NCI-H82 treated with DMSO at 0.1 percent for 48 hours (cell line): ENCODE measurements at regions not wholly inside any gene's neighbourhood (a gene's known extent, or its start where the extent isn't known, plus 50 kb on each side); places are given as distances from the start of the nearest gene placed in this dataset.
"Not testable (repeated sequence)": the region's sequence is repeated elsewhere in the genome, so short reads cannot be mapped to it uniquely, and the experiment has no call there.

Experiments used
- DNase-seq: peaks from one replicate; lab custom pipeline; 2025; ENCODE audit not compliant: unreplicated experiment; lab: John Stamatoyannopoulos, UW

DNA sequence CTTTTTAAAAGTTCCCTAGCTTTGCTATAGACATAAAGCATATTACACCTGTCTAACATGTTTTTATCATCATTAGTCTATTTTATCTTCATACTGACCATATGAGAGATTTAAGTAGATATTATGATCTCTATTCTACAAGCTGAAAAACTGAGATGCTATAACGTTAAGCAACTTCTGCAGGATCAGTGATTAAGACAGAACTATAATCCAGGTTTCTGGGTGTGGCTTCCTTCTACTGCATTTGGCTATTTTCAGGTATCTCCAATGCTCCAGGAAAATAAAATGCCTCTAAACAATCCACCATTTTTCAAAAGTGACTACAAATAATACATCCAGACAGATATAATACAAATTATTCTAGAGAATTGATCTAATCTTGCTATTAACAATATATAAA is 53.4 kb downstream of the RGS2 start:
- no peak for DNase-seq

DNA sequence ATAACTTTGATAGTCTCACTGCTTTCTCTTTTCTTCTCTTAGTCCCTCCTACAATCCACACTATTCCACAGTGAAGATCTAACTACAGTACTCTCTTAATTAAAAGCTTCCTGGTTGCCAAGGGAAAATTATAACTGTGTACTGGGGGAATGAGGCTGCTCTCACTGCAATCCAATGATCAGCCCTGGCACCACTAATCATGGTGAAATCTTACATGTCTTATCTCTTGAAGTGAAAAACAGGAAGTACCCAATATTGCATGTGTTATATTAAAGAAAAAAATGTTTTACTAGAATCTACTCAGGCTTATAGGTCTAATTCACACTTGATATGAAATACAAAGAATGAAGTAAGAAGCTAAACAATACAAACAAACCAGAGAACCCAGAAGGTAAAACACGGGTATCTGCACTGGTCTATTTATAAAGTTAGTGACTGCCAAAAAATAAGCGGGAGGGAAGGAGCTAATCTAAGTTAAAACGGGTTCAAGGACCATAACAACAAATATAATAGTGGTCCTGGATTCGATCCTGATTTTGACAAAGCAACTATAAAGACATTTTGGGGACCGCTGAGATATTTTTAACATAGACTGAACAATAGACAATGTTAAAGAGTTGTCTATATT is 57.5 kb downstream of the RGS2 start:
- DNase-seq: no peak

DNA sequence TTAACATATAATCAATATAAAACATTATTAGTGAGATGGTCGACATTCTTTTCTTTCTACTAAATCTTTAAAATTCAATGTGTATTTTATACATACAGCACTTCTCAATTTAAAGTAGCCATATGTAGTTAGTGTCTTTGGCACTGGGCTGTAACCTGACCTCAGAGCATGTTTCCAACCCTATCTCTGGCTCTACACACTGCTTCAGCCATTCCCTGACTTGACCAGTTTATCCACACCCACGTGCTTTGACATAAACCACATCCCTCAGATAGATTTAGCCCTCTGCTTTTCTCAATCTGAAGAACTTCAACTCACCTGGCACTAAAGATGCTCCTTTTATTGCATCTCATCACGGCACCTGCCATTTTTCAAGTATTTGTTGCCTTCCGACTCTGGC is 58.3 kb downstream of the RGS2 start:
- no peak for DNase-seq

DNA sequence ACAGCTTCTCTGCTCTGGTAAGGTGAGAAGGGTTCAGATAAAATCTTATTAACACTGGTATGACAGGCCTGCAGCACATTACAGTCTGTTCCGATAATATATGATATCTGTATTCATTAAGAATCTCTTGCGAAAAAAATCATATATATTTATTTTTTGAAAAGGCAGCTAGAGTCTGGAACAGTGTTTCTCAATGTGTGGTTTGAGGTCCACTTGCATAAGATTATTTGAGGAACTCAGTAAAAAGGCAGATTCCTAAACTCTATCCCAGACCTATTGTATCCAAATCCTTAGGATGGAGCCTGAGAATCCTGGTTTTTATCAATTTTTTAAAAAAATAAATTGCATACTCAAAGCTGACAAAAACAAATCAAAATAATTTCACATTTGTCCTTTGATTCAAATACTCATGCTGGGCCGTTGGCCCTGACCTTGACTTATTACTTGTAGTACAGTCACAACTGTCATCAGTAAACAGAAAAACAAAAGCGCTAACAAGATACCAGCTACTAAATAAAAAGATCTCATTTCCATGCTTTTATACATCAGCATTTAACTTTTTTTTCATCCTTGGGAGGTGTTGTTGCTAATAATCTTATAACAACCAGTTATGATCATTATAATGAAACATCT is 60.6 kb downstream of the RGS2 start:
- no peak for DNase-seq

DNA sequence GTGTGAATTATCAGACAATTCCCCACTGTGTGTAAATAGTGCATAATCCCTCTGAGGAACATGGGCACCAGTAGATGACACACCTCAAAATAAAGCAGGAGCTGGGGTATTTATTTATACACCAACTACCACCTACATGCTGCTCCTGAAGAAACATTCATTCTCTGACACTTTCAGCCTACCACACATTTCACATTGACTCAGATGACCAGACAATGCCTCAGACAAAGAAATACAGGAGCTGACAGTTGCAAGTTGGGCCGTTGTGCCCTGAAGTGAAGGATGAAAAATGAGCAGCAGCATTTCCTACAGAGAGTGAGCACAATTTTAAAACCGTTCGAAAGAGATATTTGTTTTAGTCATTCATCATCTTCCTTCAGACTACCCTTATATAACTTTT is 63.2 kb downstream of the RGS2 start:
- DNase-seq: no peak

DNA sequence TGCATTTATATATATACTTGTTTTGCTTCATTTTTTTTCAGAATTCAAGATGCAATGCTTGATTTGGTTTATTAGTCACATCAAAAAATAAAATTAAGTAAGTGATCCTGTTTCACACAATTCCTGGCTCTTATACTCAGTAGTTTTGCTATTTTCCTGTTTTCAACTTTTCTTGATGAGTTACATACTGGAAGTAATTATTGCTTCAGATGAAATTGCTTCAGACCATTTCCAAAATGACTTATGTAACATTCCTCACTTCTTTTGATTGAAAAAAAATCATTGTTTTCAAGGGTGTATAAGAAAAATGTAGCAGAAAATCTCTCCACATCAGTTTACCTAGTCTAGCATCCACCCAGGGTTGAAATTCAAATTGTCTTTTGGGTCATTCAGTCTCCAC is 65.0 kb downstream of the RGS2 start:
- no peak for DNase-seq

DNA sequence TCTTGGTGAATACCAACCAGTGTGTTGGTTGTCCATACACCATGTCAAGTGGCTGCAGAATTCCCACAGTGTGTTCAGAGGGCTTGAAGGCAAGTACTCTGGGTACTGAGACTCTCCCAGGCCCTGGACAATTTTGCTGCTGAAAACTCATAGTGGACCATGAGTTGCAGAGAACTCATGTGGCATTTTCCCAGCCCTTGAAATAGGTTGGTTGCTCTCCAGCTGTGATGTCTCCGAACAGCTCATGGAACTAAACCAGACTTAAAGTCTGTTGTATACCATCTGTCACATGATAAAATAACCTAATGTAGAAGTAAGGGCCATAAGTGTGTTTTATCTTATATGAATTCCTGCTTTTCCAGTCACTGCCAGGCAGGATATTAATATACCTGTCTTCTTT is 67.8 kb downstream of the RGS2 start:
- no peak for DNase-seq

DNA sequence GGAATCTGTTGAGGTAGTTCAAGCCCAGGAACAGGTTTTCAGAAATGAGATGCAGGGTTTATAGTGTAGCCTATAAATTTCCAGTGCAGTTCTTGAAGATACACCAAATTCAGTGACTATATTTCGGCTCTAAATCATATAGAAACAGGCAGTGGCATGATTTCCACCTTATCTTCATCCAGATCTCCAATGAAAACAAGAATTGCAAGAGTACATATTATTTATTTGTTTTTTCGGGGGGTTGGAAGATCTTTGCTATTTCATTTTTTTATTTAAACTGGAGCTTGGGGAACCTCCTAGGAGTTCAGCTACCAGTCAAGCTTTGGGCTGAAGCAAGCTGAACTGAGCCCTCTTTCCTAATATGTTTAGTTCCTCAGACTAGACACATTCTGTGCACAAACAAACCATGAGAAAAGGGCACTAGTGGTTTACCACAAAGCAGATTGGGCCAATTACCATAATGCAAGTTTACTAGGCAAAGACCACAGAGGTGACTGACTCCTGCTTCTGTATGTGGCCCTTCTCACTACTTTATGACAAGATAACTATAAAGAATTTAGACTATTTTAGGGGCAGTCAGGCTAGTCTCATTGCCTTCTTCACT is 68.5 kb downstream of the RGS2 start:
- no peak for DNase-seq

DNA sequence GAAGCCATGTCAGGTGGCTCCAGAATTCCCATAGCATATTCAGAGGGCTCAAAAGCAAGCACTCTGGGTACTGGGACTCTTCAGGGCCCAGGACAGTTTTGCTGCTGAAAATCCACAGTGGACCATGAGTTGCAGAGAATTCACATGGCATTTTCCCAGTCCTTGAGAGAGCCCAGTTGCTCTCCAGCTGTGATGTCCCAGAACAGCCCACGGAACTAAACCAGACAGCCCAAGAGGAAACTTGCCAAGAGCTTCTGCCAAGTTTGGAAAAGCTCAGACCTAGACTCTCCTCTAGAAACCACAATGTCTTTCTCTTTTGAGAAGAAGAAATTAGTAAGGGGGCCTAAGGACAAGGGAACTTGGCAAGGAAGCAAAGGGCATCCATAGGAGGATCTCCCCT is 69.4 kb downstream of the RGS2 start:
- DNase-seq: no peak

DNA sequence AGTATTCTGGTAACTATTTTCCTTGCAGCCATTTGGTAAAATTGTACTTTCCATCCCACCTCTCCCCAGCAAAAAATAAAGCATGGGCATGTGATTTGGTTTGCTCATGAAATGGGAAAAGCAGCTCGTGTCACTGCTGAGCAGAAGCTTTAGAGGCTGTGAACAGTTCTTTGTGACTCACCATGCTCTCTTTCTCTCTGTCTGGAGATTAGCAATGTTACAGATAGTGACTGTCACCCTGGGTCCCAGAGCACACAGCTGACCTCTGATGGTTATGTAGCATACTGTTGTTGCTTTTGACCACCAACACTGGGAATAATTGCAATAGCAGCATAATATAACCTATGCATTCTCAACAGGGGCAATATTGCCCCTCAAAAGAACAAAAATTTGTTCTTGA is 70.6 kb downstream of the RGS2 start:
- DNase-seq: no peak

DNA sequence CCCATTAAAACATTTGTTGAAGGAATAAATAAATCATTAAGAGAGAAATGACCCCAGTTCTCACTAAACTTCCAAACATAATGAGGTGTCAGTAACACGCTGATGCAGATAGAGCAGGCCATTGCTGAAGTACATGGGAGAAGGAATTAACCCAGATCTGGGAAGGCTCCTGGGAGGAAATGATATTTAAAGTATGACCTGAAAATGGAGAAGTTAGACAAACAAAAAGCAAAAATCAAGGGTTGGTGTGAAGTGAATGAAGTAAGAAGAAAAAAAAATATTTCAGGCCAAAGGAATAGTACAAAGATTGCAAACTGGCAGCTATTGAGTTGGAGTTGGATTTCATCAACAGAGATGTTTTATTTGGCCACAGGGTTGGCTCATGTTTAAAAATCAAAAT is 71.4 kb downstream of the RGS2 start:
- no peak for DNase-seq

DNA sequence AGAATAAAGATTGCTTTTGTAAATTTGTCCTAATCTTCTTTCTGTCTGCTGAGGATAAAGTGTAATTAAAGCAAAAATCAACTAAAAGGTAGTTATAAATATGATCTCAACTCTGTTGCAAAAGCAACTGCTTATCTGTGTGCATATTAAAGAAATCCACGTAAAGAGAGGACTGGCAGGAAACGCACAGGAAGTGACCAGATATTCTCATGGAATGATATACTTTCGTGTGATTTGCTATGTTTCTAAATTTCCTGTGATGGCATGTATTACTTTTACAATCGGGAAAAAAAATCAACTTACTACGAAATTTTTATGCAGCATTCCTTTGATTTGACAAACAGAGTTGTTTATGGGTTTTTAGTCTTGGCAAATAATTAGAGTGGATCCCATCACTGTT is 75.4 kb downstream of the RGS2 start:
- no peak for DNase-seq

DNA sequence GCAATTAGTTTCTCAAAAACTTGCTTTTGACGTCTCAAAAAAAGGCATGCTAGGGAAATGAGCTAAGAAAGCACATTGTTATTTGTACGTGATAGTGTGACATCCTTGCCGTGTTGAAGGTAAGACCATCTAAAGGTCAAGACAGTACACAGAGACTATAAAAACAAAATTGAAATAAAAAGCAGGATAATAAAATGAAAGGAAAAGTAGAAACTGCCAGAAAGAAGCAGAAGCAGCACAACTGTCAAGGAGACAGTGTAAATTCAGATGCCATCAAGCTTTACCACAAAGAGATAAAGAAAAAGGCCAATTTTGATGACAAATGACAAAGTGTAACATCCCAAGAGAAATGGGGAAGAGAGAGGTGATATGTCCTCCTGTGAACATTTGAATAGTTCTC is 76.5 kb downstream of the RGS2 start:
- not testable (repeated sequence) for DNase-seq

DNA sequence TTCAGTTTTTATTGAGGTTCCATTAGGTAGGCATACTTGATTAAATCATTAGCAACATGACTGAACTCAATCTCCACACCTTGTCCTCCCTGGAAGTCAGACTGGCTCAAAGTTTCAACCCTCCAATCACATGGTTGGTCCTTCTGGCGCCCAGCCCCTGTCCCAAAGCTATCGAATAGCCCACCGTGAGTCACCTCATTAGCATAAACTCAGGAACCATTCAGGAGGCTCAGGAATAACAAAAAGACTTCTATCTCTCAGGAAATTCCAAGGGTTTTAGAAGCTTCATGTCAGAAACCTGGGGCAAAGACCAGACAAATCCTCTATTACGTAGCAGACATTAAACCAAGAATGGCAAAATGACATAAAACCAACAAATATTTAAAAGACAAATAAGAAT is 78.6 kb downstream of the RGS2 start:
- no peak for DNase-seq

DNA sequence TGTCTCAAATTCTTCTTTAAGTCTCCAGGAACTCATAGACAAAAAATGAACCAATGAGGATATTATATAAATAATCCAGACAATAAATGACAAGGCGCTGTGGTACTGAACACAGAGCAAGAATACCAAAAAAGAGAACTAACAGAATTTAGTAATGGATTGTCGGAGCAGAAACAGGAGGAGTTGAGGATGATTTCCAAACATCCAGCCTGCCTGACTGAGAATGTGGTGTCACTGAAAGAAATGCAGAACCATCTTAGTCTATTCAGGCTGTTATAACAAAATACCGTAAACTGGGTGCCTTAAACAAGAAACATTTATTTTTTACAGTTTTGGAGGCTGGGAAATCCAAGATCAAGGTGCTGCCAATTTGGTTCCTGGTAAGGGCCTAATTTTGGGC is 79.7 kb downstream of the RGS2 start:
- no peak for DNase-seq

DNA sequence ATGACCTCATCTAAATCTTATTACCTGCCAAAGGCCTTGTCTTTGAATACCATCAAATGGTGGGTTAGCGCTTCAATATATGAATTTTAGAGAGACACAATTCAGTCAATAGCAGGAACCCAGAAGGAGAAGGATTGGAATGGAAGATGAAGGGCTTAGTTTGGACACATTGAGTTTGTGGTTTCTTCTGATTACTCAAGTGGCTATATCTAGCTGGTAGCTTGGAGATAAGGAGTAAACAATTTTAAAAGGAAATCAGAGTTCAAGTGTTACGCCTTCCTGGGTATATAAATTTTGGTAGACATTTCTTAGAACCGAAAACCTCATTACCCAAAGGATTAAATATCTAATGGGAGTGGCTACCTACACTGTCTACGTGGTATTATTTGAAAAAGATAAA is 80.2 kb downstream of the RGS2 start:
- DNase-seq: no peak

DNA sequence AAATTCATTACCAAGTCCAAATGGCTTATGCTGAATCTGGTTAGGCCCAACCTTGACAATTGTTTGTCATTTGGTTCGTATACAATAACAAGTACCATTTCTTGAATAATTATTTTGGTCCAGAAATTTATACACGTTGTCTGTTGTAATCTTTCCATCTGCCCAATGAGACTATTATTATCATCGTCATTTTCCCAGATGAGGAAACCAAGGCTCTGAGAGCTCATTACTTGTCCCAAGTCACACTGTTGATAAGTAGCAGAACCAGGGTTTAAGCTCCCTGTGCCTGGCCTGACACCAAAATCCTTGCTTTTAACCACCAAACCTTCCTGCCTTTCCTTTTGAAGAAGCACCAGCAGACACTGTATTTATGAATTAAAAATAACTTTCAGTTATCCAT is 81.3 kb downstream of the RGS2 start:
- no peak for DNase-seq

DNA sequence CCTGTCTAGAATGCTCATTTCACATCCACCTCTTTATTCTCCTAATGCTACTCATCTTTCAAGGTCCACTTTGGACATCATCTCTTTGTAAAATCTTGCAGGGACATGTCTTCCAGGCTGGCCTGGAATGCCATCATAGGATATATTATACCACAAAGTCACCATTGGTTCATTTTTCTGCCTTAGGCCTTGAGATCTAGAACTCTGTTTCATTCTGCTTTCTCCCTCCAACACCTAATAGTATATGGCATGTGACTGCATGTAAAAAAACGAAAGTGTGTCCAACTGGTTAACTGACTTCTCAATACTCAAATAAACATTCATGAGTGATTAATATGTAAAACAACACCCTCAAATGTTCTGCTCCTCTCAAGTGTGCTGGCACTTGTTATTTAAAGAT is 84.1 kb downstream of the RGS2 start:
- DNase-seq: no peak

DNA sequence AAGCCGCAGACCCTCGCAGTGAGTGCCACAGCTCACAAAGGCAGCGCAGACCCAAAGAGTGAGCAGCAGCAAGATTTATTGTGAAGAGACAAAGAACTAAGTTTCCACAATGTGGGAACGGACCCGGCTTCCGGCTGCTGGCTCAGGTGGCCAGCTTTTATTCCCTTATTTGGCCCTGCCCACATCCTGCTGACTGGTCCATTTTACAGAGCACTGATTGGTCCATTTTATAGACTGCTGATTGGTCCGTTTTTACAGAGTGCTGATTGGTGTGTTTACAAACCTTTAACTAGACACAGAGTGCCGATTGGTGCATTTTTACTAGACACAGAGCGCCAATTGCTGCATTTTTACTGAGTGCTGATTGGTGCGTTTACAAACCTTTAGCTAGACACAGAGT is 86.6 kb downstream of the RGS2 start:
- not testable (repeated sequence) for DNase-seq

DNA sequence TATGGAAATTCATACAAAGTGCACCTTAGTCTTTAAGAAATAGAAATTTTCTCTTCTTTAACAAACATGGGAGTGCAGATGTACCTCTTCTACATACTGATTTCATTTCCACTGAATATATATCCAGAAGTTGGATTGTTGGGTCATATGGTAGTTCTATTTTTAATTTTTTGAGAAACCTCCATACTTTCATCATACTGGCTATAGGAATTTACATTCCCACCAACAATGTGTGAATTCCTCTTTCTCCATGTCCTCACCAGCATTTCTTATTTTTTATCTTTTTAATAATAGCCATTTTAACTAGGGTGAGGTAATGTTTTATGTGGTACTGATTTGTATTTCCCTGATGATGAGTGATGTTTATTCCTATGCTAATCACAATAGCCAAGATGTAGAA is 87.5 kb downstream of the RGS2 start:
- DNase-seq: no peak

DNA sequence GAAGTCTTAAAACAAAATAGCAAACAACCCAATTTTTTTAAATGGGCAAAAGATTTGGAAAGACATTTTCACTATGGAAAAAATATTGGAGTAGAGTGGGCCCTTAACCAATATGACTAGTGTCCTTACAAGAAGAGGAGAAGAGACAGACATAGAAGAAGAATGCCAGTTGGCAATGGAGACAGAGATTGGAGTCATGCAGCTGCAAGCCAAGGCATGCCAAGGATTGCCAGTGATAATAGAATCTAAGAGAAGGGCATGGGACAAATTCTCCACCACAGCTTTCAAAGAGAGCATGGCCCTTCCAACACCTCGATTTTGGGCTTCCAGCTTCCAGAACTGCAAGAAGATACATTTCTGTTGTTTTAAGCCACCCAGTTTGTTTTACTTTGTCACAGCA is 92.7 kb downstream of the RGS2 start:
- DNase-seq: no peak

DNA sequence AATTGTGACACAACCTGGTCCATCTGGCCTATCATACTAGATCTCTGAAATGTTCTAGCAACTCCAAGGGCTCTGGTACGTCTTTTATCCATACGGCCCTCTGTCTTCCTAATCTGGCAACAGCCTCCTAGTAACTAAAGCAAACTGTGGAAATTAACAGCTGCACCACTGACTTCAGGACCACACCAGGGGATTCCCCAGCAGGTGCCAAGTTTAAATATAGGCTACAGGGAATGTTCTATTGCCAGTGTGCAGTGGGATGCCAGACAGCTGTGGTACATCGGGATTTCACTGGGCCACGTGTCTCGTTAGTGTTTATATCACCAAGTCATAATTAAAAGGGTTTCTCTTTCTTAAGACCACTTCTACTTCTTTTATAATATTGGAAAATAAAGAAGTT is 94.3 kb downstream of the RGS2 start:
- DNase-seq: no peak

DNA sequence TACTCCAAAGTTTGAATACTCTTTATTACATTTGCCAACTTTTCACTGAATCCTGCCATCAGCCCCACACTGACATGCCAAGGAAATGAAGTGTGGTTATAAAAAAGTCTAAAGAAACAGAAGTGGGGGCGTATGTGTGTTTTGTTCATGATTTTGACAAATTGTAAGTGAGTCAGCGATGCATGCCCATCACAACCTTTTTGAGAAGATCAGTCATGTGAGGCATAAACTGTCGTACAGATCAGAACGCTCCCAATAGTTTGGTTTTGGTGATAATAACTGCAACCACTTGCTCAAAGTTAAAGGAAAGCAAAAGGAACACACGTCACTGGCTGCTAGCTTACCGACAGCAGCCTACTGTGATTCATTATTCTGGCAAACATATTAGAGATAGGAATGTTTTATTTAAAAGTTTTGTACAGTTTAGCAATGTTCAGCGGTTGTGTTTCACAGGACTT is 95.6 kb downstream of the RGS2 start:
- no peak for DNase-seq
